ENCODE measurements at regions not wholly inside any gene's neighbourhood (a gene's known extent, or its start where the extent isn't known, plus 50 kb on each side); places are given as distances from the start of the nearest gene placed in this dataset.
A peak's percentile ranks its signal among the peaks of the same experiment; 100 is the strongest.

DNA sequence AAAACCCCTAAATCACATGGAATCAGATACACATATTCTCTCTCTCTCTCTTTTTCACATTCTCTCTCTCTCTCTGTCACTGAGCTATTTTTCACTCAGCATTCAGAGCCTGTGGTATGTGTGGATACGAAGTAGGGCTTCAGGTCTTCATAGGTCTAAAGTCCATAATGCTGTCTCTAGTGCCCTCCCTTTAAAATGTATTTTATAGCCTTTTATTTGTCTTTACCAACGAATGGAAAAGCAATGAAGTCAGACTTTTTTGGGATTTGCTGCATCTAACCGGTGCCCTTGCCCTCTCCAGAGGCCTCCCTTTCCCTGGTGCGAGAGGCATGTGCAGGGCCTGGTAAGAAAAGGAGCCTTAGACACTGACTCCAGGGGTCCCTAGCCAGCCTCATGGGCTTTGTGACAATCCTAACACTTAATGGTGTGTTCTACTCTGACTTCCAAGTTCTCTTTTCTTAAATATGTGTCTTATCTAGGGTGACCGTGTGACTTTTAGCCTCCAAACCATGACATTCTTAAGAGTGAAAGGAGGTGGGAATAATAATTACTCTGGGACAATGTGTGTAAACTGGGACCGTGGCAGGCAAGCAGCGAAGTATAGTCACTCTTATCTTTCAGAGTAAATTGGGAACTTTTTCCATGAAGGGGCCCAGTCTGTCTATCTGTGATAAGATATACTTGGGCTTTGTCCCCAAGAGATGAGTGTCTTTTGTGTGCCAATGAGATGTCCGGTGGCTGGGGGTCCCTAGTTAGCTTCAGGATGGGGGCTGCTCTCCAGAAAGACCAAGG, 101.1 kb downstream of the B3GNT2 start (continued):
- TF ChIP-seq, protein P1, sequence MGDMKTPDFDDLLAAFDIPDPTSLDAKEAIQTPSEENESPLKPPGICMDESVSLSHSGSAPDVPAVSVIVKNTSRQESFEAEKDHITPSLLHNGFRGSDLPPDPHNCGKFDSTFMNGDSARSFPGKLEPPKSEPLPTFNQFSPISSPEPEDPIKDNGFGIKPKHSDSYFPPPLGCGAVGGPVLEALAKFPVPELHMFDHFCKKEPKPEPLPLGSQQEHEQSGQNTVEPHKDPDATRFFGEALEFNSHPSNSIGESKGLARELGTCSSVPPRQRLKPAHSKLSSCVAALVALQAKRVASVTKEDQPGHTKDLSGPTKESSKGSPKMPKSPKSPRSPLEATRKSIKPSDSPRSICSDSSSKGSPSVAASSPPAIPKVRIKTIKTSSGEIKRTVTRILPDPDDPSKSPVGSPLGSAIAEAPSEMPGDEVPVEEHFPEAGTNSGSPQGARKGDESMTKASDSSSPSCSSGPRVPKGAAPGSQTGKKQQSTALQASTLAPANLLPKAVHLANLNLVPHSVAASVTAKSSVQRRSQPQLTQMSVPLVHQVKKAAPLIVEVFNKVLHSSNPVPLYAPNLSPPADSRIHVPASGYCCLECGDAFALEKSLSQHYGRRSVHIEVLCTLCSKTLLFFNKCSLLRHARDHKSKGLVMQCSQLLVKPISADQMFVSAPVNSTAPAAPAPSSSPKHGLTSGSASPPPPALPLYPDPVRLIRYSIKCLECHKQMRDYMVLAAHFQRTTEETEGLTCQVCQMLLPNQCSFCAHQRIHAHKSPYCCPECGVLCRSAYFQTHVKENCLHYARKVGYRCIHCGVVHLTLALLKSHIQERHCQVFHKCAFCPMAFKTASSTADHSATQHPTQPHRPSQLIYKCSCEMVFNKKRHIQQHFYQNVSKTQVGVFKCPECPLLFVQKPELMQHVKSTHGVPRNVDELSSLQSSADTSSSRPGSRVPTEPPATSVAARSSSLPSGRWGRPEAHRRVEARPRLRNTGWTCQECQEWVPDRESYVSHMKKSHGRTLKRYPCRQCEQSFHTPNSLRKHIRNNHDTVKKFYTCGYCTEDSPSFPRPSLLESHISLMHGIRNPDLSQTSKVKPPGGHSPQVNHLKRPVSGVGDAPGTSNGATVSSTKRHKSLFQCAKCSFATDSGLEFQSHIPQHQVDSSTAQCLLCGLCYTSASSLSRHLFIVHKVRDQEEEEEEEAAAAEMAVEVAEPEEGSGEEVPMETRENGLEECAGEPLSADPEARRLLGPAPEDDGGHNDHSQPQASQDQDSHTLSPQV (IDR thresholded peaks at IDR 0.05) = no peak
- TF ChIP-seq CHD1 (IDR thresholded peaks at IDR 0.05; ENCODE audit: low read length) (no peak), ZNF175 (CRISPR knock-in tag; IDR thresholded peaks at IDR 0.05; ENCODE audit: low read depth) (no peak), CREB1 (IDR thresholded peaks at IDR 0.05) (no peak), CREB1 (CRISPR knock-in tag; IDR thresholded peaks at IDR 0.05) (no peak), CC2D1A (IDR thresholded peaks at IDR 0.05) (no peak), HDAC1 (IDR thresholded peaks at IDR 0.05) (peak in 1 of 2 experiments; percentile 8; a peak in 1 of 4 replicates), ZNF282 (CRISPR knock-in tag; IDR thresholded peaks at IDR 0.05) (no peak), TCF7L2 (IDR thresholded peaks at IDR 0.05; ENCODE audit: low read depth, low read length) (no peak), JUN (IDR thresholded peaks at IDR 0.05; ENCODE audit: borderline replicate concordance, low read depth, low read length) (no peak), JUN (CRISPR knock-in tag; IDR thresholded peaks at IDR 0.05; ENCODE audit: borderline replicate concordance) (no peak), STAT5A (IDR thresholded peaks at IDR 0.05; ENCODE audit: borderline replicate concordance, low read length) (peak; percentile 66), E2F3 (CRISPR knock-in tag; IDR thresholded peaks at IDR 0.05) (no peak), RBM25 (IDR thresholded peaks at IDR 0.05; ENCODE audit: low read depth, low read length, severe bottlenecking) (no peak), EP300 (IDR thresholded peaks at IDR 0.05; ENCODE audit: low read length) (peak; percentile 75)
- TF ChIP-seq, protein P2, sequence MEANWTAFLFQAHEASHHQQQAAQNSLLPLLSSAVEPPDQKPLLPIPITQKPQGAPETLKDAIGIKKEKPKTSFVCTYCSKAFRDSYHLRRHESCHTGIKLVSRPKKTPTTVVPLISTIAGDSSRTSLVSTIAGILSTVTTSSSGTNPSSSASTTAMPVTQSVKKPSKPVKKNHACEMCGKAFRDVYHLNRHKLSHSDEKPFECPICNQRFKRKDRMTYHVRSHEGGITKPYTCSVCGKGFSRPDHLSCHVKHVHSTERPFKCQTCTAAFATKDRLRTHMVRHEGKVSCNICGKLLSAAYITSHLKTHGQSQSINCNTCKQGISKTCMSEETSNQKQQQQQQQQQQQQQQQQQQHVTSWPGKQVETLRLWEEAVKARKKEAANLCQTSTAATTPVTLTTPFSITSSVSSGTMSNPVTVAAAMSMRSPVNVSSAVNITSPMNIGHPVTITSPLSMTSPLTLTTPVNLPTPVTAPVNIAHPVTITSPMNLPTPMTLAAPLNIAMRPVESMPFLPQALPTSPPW (CRISPR knock-in tag; IDR thresholded peaks at IDR 0.05) = no peak
